H9 (cell line): ENCODE measurements at regions not wholly inside any gene's neighbourhood (a gene's known extent, or its start where the extent isn't known, plus 50 kb on each side); places are given as distances from the start of the nearest gene placed in this dataset.

ENCODE experiments used
- DNase-seq: peaks from one replicate; pipeline ENCODE4 v3.0.0-alpha.2; 2017
- H2AFZ ChIP-seq: one replicate; pipeline ENCODE4 v1.6.1; 2013; ENCODE audit warnings: mild to moderate bottlenecking, low read length, control low read depth, moderate library complexity
- H2AK5ac ChIP-seq: 2 replicates; pipeline ENCODE4 v1.6.1; 2013; ENCODE audit warnings: low read length, control low read depth, mixed read lengths; ENCODE audit not compliant: insufficient read length
- H2BK120ac ChIP-seq: one replicate; pipeline ENCODE4 v1.6.1; 2013; ENCODE audit warnings: low read depth, mild to moderate bottlenecking, low read length, control low read depth, inconsistent platforms; ENCODE audit not compliant: poor library complexity, severe bottlenecking
- H2BK12ac ChIP-seq: 2 replicates; pipeline ENCODE4 v1.6.1; 2013; ENCODE audit warnings: low read length, control low read depth, mixed read lengths, low read depth; ENCODE audit not compliant: insufficient read length
- H2BK15ac ChIP-seq: 2 replicates; pipeline ENCODE4 v1.6.1; 2013; ENCODE audit warnings: low read depth, low read length, control low read depth
- H2BK20ac ChIP-seq: one replicate; pipeline ENCODE4 v1.6.1; 2013; ENCODE audit warnings: low read depth, mild to moderate bottlenecking, low read length, control low read depth, inconsistent platforms; ENCODE audit not compliant: poor library complexity, severe bottlenecking
- H2BK5ac ChIP-seq: 2 replicates; pipeline ENCODE4 v1.6.1; 2013; ENCODE audit warnings: low read length, control low read depth, mixed read lengths; ENCODE audit not compliant: insufficient read length
- H3K14ac ChIP-seq: 2 replicates; pipeline ENCODE4 v1.6.1; 2013; ENCODE audit warnings: low read length, control low read depth; ENCODE audit not compliant: insufficient read depth
- H3K18ac ChIP-seq: 2 replicates; pipeline ENCODE4 v1.6.1; 2013; ENCODE audit warnings: low read depth, mild to moderate bottlenecking, mixed read lengths, low read length, control low read depth; ENCODE audit not compliant: insufficient read length
- H3K23ac ChIP-seq: 2 replicates; pipeline ENCODE4 v1.6.1; 2013; ENCODE audit warnings: low read length, control low read depth, mixed read lengths, low read depth; ENCODE audit not compliant: insufficient read length
- H3K23me2 ChIP-seq: 2 replicates; pipeline ENCODE4 v1.6.1; 2013; ENCODE audit warnings: low read depth, mild to moderate bottlenecking, mixed read lengths, low read length, control low read depth; ENCODE audit not compliant: insufficient read length, poor library complexity, severe bottlenecking
- H3K27ac ChIP-seq: 2 replicates; pipeline ENCODE4 v1.5.1; 2013; ENCODE audit warnings: low read length, control low read depth, mixed read lengths, low read depth; ENCODE audit not compliant: insufficient read length
- H3K27me3 ChIP-seq: 2 replicates; pipeline ENCODE4 v1.6.1; 2013; ENCODE audit warnings: low read length, control low read depth, inconsistent platforms; ENCODE audit not compliant: insufficient read depth
- H3K4ac ChIP-seq: 2 replicates; pipeline ENCODE4 v1.6.1; 2013; ENCODE audit warnings: low read depth, mild to moderate bottlenecking, control low read depth, inconsistent platforms, low read length, moderate library complexity
- H3K4me1 ChIP-seq: 2 replicates; pipeline ENCODE4 v1.6.1; 2013; ENCODE audit warnings: low read length, control low read depth, inconsistent platforms; ENCODE audit not compliant: insufficient read depth
- H3K4me2 ChIP-seq: 2 replicates; pipeline ENCODE4 v1.6.1; 2013; ENCODE audit warnings: low read length, control low read depth, mixed read lengths; ENCODE audit not compliant: insufficient read length, insufficient read depth
- H3K56ac ChIP-seq: 2 replicates; pipeline ENCODE4 v1.6.1; 2013; ENCODE audit warnings: low read depth, mild to moderate bottlenecking, mixed read lengths, low read length, control low read depth; ENCODE audit not compliant: insufficient read length
- H3K79me1 ChIP-seq: 2 replicates; pipeline ENCODE4 v1.6.1; 2013; ENCODE audit warnings: low read depth, mild to moderate bottlenecking, moderate library complexity, low read length, control low read depth, inconsistent platforms; ENCODE audit not compliant: insufficient read depth, poor library complexity, severe bottlenecking
- H3K79me2 ChIP-seq: 2 replicates; pipeline ENCODE4 v1.6.1; 2013; ENCODE audit warnings: low read length, control low read depth, inconsistent platforms; ENCODE audit not compliant: insufficient read depth
- H3K9ac ChIP-seq: 2 replicates; pipeline ENCODE4 v1.6.1; 2013; ENCODE audit warnings: low read length, control low read depth, mixed read lengths; ENCODE audit not compliant: insufficient read length; ENCODE audit errors: extremely low read depth
- H3K9me3 ChIP-seq: one replicate; pipeline ENCODE4 v1.6.1; 2013; ENCODE audit warnings: low read depth, low read length, inconsistent platforms; ENCODE audit not compliant: control insufficient read depth
- H3T11ph ChIP-seq: one replicate; pipeline ENCODE4 v1.6.1; 2013; ENCODE audit warnings: mild to moderate bottlenecking, low read length, control low read depth, inconsistent platforms
- H4K20me1 ChIP-seq: one replicate; pipeline ENCODE4 v1.6.1; 2013; ENCODE audit not compliant: control insufficient read depth, insufficient read length, insufficient read depth
- H4K5ac ChIP-seq: 2 replicates; pipeline ENCODE4 v1.6.1; 2013; ENCODE audit warnings: low read depth, mild to moderate bottlenecking, mixed read lengths, low read length, control low read depth; ENCODE audit not compliant: insufficient read length
- H4K8ac ChIP-seq: replicated peaks from 2 replicates; pipeline ENCODE4 v1.6.1; 2013; ENCODE audit warnings: low read length, control low read depth, mixed read lengths, low read depth; ENCODE audit not compliant: insufficient read length
- H4K91ac ChIP-seq: 2 replicates; pipeline ENCODE4 v1.6.1; 2013; ENCODE audit warnings: low read depth, mild to moderate bottlenecking, moderate library complexity, mixed read lengths, low read length, control low read depth; ENCODE audit not compliant: insufficient read length
- H3K27ac Mint-ChIP-seq, 3 experiments: 2 replicates in 2 of 3; 3 replicates in 1 of 3; pipeline ENCODE4 v1.8.0; 2020 to 2021; ENCODE audit warnings: mixed read lengths in 3 of 3, mild to moderate bottlenecking in 1 of 3, moderate library complexity in 1 of 3
- H3K27me3 Mint-ChIP-seq: 2 replicates; pipeline ENCODE4 v1.8.0; 2021; ENCODE audit warnings: low read depth, mild to moderate bottlenecking, moderate library complexity, mixed read lengths
- H3K36me3 Mint-ChIP-seq, 3 experiments: 2 replicates in 2 of 3; 3 replicates in 1 of 3; pipeline ENCODE4 v1.8.0; 2020 to 2021; ENCODE audit warnings: low read depth in 3 of 3, mixed read lengths in 3 of 3; ENCODE audit not compliant: insufficient read depth in 1 of 3
- H3K4me1 Mint-ChIP-seq, 2 experiments: 2 replicates each; pipeline ENCODE4 v1.8.0; 2020; ENCODE audit warnings: mixed read lengths in 2 of 2
- H3K4me3 Mint-ChIP-seq, 2 experiments: 2 replicates in 1 of 2; 3 replicates in 1 of 2; pipeline ENCODE4 v1.8.0; 2020 to 2021; ENCODE audit warnings: mild to moderate bottlenecking in 2 of 2, mixed read lengths in 2 of 2, moderate library complexity in 1 of 2
- H3K9me3 Mint-ChIP-seq, 2 experiments: 2 replicates in 1 of 2; 3 replicates in 1 of 2; pipeline ENCODE4 v1.8.0; 2020; ENCODE audit warnings: mild to moderate bottlenecking in 2 of 2, mixed read lengths in 2 of 2, moderate library complexity in 1 of 2
- WGBS: extraction: QIAGEN DNeasy Blood & Tissue Kit; methylation state at CpG from one replicate; pipeline ENCODE4 v1.1.7; 2013; ENCODE audit warnings: missing lambda C conversion rate, low lambda C conversion rate, mixed read lengths; ENCODE audit not compliant: insufficient read length; ENCODE audit errors: extremely low coverage; 5-methylcytosine and 5-hydroxymethylcytosine counted together
- TF ChIP-seq, protein P1 (sequence below): fragments of 200-600 bp; sonication (generic); conservative IDR thresholded peaks from 3 replicates; pipeline ENCODE4 v1.8.0; 2021; ENCODE audit warnings: antibody characterized with exemption, mild to moderate bottlenecking

DNA sequence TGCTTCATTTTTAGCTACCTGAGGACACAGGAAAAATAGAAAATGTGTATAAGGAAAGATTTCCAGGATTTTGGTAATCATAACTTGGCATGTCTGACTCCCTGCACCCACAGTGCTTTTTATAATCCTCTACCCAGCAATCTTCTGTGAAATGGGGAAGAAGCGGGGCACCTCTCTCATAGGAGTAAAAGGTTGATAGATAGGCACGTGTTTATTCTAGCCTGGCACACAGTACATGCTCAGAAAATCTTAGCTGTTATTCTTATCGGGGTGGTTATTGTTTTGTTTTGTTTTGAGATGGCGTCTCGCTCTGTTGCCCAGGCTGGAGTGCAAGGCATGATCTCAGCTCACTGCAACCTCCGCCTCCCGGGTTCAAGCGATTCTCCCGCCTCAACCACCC, 87.7 kb upstream of the SALL4 start:
- Histone ChIP-seq H3K14ac (no peak overlapping the region), H3K9ac (no peak overlapping the region), H3K27me3 (no peaks in the 10 kb centered on the region), H3K4ac (no peak overlapping the region), H3K23ac (no peak overlapping the region), H3K18ac (no peak overlapping the region), H3K79me1 (no peaks in the 10 kb centered on the region), H4K8ac (no peak overlapping the region), H2AFZ (no peak overlapping the region), H4K20me1 (no peaks in the 10 kb centered on the region), H2BK12ac (no peak overlapping the region), H3K23me2 (peaks cover 2% of the 10 kb centered on the region), H4K5ac (no peak overlapping the region), H2BK120ac (no peak overlapping the region), H3T11ph (no peak overlapping the region), H3K27ac (no peak overlapping the region), H2BK5ac (no peak overlapping the region), H2AK5ac (no peak overlapping the region), H3K4me2 (no peak overlapping the region), H2BK15ac (no peak overlapping the region), H4K91ac (no peak overlapping the region), H3K4me1 (peaks cover 22% of the 10 kb centered on the region), H3K79me2 (no peaks in the 10 kb centered on the region), H3K9me3 (no peaks in the 10 kb centered on the region), H2BK20ac (no peak overlapping the region), H3K56ac (no peak overlapping the region)
- no peak for DNase-seq
- peak overlapping the region; percentile 28 to 85 (median 46); a peak in 5 of 7 replicates for H3K27ac Mint-ChIP-seq
- no peaks in the 10 kb centered on the region; a peak in 1 of 5 replicates for H3K9me3 Mint-ChIP-seq
- no CpG with 5 or more reads among the region's 9 CpGs for WGBS
- peaks cover 49 to 57% of the 10 kb centered on the region in 2 experiments for H3K4me1 Mint-ChIP-seq
- H3K36me3 Mint-ChIP-seq = no peaks in the 10 kb centered on the region
- TF ChIP-seq, protein P1, sequence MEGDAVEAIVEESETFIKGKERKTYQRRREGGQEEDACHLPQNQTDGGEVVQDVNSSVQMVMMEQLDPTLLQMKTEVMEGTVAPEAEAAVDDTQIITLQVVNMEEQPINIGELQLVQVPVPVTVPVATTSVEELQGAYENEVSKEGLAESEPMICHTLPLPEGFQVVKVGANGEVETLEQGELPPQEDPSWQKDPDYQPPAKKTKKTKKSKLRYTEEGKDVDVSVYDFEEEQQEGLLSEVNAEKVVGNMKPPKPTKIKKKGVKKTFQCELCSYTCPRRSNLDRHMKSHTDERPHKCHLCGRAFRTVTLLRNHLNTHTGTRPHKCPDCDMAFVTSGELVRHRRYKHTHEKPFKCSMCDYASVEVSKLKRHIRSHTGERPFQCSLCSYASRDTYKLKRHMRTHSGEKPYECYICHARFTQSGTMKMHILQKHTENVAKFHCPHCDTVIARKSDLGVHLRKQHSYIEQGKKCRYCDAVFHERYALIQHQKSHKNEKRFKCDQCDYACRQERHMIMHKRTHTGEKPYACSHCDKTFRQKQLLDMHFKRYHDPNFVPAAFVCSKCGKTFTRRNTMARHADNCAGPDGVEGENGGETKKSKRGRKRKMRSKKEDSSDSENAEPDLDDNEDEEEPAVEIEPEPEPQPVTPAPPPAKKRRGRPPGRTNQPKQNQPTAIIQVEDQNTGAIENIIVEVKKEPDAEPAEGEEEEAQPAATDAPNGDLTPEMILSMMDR = no peak
- no peak overlapping the region for H3K4me3 Mint-ChIP-seq
- no peaks in the 10 kb centered on the region for H3K27me3 Mint-ChIP-seq
